ENCODE measurements at regions not wholly inside any gene's neighbourhood (a gene's known extent, or its start where the extent isn't known, plus 50 kb on each side); places are given as distances from the start of the nearest gene placed in this dataset.

GRCh38 chr4:120329386-120329785, 262.7 kb upstream of the MAD2L1 start:
- no peak for DNase-seq (ENCODE audit: low read depth)
- H3K4me3 ChIP-seq (ENCODE audit: low read depth, low read length) = no peak overlapping the region
- no peak for TF ChIP-seq CTCF (IDR thresholded peaks at IDR 0.05; ENCODE audit: control insufficient read depth, extremely low read depth, insufficient read depth)

- TF ChIP-seq CTCF (IDR thresholded peaks at IDR 0.05; ENCODE audit: control insufficient read depth, extremely low read depth, insufficient read depth) = no peak
- DNase-seq (ENCODE audit: low read depth) = no peak
- no peak overlapping the region for H3K4me3 ChIP-seq (ENCODE audit: low read depth, low read length)
Measured at GRCh38 chr4:120327276-120327675, 260.6 kb upstream of the MAD2L1 start.

GRCh38 chr4:120319046-120319767, 252.6 kb upstream of the MAD2L1 start:
- TF ChIP-seq CTCF (IDR thresholded peaks at IDR 0.05; ENCODE audit: control insufficient read depth, extremely low read depth, insufficient read depth) = no peak
- DNase-seq (ENCODE audit: low read depth) = no peak
- no peak overlapping the region for H3K4me3 ChIP-seq (ENCODE audit: low read depth, low read length)

GRCh38 chr4:120318196-120318846, 251.7 kb upstream of the MAD2L1 start:
- DNase-seq (ENCODE audit: low read depth) = no peak
- no peak for TF ChIP-seq CTCF (IDR thresholded peaks at IDR 0.05; ENCODE audit: control insufficient read depth, extremely low read depth, insufficient read depth)
- no peak overlapping the region for H3K4me3 ChIP-seq (ENCODE audit: low read depth, low read length)

- H3K4me3 ChIP-seq (ENCODE audit: low read depth, low read length) = no peak overlapping the region
- DNase-seq (ENCODE audit: low read depth) = no peak
- no peak for TF ChIP-seq CTCF (IDR thresholded peaks at IDR 0.05; ENCODE audit: control insufficient read depth, extremely low read depth, insufficient read depth)
Measured at GRCh38 chr4:120317713-120318112, 251.1 kb upstream of the MAD2L1 start.

GRCh38 chr4:120316416-120316815, 249.8 kb upstream of the MAD2L1 start:
- TF ChIP-seq CTCF (IDR thresholded peaks at IDR 0.05; ENCODE audit: control insufficient read depth, extremely low read depth, insufficient read depth) = no peak

More at GRCh38 chr4:120316416-120316815, 249.8 kb upstream of the MAD2L1 start:
- no peak overlapping the region for H3K4me3 ChIP-seq (ENCODE audit: low read depth, low read length)
- no peak for DNase-seq (ENCODE audit: low read depth)

Measured in LNCaP clone FGC (cell line).